Activated naive CD4-positive, alpha-beta T cell treated with anti-CD3 and anti-CD28 coated beads, Interleukin-2, amount 50 U/mL, for 16 hours (primary cell): ENCODE measurements at regions not wholly inside any gene's neighbourhood (a gene's known extent, or its start where the extent isn't known, plus 50 kb on each side); places are given as distances from the start of the nearest gene placed in this dataset.

Source experiments
- DNase-seq: peaks from one replicate; pipeline ENCODE4 v3.0.0-alpha.2; 2020

DNA sequence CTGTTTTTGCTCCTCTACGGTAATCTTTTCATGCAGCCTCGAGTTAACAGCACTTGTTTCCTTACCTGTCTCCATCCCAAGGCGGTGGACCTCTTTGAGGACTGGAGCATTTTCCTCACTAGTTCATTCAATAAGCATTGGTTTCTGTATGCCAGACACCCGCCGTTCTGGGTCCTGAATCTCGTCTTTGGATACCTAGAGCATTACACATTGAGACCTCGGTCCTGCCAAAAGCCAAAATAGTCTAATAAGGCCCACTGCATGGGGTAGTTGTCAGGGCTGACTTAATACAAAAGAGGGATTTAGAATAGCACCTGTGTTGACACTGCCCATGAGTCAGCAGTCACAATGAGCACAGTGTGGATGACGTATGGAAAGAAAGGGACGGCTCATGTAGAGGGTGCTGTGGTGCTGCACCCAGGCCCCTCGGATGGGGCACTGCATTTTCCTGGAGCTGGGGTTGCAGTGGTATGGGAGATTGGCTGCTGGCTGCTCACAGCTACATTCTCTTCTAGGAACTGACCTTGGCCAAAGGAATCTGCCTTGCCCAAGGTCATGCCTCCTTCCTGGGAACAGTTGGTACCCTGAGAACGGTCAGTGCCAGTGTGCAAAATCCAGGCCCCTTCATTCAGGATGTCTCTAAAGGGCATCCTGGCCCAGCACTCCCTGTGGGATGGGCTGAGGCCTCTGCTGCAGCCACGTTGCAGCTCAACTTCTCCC is 126.9 kb upstream of the NCK2 start:
- DNase-seq, result no peak

GRCh38 chr2:105615305-105615704 is 129.4 kb upstream of the NCK2 start:
- DNase-seq, result no peak

DNA sequence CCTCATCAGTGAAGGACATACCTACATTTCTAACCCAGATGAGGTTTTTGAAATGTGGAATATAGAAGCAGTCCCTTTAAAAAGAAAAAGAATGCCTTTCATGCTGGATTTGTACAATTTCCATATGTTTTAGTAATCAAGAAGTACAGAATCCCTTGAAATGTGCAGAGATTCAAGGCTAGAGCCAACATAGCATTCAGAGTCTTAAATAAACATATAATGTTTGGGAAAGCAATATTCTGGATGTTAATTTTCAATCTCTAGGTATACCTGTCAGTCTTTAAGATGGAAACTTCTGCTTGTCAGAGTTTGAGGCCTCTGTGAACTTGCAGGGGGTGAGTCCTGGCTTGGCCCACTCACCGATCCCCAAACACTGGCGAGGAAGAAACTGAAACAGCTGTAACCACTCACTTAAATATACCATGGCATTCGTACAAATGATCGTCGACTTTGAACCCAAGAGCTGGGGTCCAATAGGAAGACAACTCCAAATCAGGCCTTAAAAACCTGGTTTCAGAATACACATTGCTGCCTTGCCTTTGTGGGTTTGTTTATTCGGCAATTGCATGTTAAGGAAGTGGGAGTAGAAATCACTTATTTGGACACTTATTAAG is 132.8 kb upstream of the NCK2 start:
- no peak for DNase-seq

DNA sequence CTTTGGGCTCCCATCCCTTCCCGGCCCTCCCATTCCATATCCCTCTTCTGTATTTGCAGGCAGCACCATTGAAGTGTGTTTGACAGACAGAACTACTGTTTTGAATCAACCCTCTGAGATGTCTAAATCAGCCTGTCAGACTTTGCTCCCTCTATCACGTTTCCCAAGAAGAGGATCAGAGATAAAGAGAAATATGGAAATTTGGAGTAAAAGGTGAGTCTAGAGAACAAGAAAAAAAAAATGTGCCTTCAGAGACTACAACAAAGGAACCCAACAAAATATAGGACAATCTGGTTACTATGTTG is 133.4 kb upstream of the NCK2 start:
- DNase-seq, result no peak

- DNase-seq, result no peak
Observed at GRCh38 chr2:105610576-105611332, 134.0 kb upstream of the NCK2 start.

DNA sequence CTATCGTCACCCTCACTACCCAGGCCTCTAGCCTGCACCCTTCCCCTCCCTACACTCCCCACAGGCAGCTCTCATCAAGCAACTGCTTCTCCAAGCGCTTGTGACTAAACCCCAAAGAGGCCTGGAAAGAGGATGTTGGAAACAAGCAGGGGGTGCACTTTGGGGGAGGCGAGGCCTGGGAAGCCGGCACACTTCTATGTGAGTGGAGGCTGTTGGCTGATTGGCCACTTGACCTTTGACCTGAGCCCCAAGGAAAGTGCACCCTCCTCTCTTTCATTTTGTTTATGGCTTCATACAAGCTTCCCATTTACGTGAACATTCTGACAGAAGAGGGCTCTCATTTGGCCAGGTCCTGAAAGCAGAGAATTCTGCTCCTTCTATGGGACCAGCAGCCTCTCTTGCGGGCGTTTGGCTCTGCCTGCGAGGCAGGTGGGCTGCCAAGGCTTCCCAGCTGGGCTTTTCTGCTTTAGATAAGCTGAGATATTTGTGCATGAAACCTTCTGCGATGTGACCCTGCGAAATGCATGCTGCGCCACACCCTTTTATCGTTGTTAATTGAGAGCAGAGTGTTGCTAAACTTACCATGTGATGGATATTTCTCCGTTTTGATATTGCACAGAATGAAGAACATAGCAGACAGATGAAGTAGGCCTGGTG is 134.8 kb upstream of the NCK2 start:
- DNase-seq, result no peak

DNA sequence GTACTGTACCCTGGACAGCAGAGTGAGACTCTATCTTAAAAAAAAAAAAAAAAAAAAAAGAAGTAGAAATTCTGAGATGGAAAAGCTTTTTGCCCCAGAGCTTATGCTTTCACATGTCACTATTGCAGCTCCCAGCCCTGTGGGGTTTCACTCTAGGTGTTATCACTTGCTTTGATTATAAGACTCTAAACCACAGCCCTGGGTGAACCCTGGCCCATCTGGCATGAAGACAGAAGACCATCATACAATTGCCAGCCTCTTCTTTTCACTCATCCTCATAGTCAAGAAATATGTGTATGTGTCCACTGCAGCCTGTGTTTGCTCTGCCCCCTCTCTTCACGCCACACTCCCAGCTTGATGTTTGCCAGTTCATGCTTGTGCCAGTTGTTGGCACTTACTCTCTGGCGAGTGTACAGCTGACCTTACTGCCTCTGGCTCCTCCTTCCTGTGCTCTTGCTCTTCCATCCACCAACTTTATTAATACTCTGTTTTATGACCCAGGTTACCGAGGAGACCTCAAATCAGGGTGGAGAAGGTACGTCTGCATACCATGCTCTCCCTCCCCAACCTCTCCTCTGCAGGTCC is 136.7 kb upstream of the NCK2 start:
- no peak for DNase-seq

DNA sequence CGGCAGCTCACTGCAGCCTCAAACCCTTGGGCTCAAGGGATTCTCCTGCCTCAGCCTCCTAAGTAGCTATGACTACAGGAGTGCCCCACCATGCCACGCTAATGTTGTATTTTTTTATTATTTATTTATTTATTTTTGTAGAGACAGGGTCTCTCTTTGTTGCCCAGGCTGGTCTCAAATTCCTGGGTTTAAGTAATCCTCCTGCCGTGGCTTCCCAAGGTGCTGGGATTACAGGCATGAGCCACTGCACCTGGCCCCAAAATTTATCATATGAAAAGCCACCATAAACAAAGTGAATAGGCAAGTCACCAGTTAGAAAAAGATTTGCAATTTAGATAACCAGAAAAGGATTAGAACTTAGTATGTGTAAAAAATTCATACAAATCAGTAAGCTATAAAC is 138.6 kb upstream of the NCK2 start:
- no peak for DNase-seq

- no peak for DNase-seq
Observed at GRCh38 chr2:105604938-105605337, 139.8 kb upstream of the NCK2 start.

GRCh38 chr2:105600949-105601794 is 143.5 kb upstream of the NCK2 start:
- DNase-seq, result no peak

DNA sequence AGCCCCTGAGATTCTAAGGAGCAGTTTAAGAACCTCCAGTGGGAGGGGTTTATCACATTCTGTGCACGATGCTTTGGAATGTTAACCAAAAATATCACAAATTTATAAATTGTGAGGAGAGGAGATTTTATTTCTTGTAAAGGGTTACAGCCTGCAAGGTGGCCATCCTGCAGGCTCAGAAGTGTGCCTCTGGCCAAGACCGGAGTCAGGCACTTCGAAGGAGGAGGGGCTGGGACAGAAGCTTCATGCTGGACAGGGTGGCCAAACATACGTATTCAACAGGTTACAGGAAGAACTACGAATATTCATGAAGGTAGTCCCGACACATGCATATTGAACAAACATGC is 144.1 kb upstream of the NCK2 start:
- DNase-seq, result no peak

DNA sequence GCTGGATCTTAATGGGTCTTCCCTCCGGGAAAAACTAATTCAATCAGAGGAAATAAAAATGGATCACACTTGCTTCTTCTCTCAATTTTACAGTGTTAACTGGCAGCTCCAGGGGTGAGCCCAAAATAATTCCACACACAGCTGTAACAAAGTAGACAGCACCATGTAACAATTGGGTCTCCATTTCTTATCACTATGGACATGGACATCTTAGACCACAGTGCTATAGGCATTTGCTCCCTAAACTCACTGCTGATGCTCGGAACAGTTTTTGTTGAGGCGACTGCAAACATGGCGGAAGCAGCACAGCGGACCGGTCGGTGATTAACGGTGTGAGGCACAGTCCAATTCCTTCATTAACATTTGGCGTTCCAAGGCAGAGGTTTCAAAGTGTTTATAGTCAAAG is 144.7 kb upstream of the NCK2 start:
- no peak for DNase-seq

GRCh38 chr2:105598829-105599698 is 145.6 kb upstream of the NCK2 start:
- no peak for DNase-seq

DNA sequence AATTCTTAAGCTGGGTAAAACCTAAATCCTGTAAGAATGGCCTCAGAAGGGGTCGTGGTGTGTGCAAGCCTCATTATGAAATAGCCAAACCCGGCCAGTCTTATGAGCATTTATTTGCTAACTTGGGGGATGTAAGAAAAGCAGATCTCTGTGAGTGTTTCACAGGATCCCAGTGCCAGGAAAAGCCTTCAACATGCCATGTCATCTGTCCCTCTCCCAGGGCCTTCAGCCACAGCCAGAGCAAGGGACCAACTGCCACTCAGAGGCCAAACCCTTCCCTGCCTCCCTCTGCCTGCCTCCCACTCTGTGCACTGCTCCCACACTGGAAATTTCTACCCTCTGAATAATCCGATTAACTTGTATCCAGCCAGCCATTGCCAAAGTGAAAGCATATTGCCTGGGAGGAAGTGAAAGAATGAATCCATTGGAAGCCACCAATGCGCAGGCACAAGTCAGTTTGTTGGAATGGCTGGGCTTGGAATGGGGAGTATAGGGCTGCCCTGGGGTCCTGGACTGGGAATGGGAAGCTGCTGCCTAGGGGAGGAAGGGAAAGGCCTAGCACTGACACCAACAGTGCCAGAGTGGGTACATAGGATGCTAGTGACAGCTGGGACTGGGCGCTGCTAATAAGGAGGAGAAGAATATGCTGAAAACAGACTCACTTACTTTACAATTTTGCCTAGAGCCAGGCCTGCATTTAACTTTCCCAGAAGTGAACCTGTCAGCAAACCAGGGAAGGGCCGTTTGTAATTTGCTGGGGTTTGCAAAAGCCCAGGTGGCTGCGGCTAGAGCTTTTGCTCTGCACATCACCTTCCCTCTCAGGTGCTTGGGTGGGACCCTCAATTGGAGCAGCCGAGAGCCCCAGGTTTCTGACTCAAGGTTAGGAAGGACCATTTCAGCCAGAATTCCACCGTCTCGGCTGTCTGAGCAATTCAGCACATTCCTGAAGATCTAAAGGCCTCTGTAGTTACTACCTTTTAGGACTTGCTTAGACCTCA is 146.6 kb upstream of the NCK2 start:
- no peak for DNase-seq

DNA sequence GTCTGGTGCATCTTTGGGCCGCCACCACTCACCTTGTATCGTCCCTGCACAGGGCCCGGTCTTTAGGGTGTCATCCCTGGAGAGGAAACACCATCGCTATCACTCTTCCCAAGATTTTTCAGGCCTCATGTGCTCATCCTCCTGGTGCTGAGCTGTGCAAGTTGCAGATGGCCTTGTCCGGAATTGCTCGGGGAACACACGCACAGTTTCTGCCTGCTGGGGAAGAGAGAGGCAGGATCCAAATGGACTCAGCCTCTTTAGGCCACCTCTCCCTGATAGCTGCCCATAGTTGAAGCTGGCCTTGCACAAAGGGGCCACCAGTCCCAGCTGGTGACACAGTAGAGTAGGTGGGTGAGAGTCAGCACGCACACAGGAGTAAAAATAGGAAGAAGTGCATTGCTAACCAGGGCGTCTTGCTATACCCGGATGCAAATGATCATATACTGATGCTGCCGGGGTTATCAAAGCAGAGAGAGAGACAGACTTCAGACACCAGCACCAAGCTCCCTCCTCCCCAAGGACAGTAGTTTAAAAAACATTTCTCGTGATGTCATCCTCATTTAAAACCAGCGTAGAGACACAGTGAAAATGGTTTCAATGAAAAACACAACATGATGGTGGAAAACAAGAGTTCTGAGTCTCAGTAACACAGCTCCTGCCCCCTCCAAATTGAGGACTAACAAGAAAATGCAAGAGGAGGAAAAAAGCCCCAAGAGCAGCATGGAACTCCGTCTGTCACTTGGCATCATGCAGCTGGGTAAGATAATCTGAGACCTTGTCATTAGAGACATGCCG is 147.5 kb upstream of the NCK2 start:
- no peak for DNase-seq

GRCh38 chr2:105596411-105596921 is 148.2 kb upstream of the NCK2 start:
- no peak for DNase-seq

DNA sequence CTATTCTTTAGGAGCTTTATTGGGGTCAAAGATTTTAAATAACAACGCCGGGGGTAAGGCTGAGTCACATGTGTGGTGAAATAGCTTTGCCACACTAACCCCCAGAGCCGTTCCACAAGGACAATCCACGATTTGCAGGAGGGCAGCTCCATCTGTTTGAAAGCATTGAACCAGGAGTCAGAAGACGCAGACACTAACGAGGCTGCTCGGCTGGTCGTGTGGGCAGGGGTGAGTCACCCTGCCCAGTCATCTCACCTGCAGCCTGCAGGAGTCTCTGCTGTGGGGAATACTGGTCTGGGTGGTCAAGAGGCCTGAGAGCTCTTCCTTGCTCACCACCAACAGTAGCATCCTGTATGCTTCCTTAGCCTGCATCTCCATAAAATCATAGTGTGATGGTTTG is 149.2 kb upstream of the NCK2 start:
- no peak for DNase-seq

DNA sequence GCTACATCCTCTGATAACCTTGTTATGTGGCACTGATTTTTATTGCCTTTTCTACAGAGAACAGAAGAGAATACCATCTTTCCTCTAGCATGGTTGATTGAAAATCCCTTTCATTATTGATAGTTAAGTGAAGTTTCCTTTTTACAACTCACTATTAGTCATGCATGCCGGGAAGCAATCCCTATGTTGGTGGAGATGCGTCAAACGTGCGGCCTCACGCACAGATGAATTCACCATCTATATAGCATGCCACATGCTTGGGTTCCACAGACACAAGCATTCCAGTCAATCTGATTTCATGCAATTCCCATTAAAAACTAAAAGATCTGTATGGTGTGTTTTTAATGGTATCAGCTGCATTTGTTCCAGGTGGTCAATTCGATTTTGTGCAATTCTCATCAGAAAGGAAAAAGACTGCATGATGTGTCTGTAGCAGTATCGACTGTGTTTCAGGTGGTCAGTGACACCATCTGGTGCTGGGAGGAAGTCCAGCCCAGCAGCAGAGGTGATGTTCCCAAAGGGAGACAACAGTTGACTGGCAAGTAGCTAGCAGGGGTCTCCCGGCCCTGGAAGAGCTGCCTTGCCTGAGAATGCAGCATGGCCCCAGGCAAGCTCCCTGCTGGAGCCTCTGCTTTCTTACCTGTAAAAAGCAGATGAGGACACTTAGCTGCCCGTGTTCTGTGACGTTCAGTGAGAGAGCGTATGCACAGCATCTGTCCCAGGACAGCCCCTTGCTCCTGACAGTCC is 151.3 kb upstream of the NCK2 start:
- no peak for DNase-seq
